Upper lobe of left lung (tissue), 4 donors: ENCODE measurements at regions not wholly inside any gene's neighbourhood (a gene's known extent, or its start where the extent isn't known, plus 50 kb on each side); places are given as distances from the start of the nearest gene placed in this dataset.

Experiments used
- POLR2AphosphoS5 ChIP-seq, 2 donors: sonication (generic); formaldehyde crosslinking; IDR thresholded peaks; one replicate each; pipeline ENCODE4 v1.5.1; 2017; ENCODE audit warnings: antibody characterized with exemption in 2 of 2
- TF ChIP-seq, protein P1 (sequence below), 6 experiments: fragments of 450-650 bp in 4 of 6; fragments of 200-600 bp in 2 of 6; sonication (generic) in 2 of 6; IDR thresholded peaks; one replicate each; pipeline ENCODE4 v1.5.1; 2016 to 2019; ENCODE audit warnings: antibody characterized with exemption in 6 of 6

DNA sequence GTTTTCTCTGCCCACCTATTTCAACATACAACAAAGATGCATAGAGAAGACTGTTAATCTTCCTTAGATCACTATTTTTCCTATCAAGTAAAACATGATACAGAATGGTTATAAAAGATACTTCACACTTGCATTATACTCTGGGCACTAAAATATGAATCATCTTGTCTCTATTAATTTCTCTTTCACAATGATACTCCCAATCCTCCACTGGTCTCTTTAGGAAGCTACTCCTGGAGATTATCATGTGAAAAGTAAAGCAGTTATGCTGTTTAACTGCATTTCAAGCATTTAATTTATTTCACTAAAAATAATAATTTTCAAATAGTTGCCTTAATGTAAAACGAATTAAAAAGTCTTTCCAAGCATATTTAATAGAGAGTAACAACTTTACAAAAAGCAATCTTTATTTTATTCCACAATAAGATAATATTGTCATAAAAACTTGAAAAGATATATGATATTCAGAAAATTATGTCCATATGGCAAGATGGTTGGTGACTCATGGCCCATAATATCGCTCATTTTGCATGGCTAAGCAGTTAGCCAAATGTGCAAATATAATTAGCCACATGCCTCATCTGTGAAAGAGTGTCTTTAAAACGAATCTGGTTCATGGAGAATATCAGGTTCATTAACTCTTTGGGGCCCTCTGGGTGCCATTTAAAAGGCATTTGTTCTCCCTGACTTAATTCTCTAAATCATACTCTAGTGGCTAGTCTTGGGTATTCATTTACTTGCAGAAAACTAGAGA is 1569.0 kb upstream of the B3GALT2 start:
- no peak for TF ChIP-seq POLR2AphosphoS5 (IDR thresholded peaks at IDR 0.05)
- TF ChIP-seq, protein P1, sequence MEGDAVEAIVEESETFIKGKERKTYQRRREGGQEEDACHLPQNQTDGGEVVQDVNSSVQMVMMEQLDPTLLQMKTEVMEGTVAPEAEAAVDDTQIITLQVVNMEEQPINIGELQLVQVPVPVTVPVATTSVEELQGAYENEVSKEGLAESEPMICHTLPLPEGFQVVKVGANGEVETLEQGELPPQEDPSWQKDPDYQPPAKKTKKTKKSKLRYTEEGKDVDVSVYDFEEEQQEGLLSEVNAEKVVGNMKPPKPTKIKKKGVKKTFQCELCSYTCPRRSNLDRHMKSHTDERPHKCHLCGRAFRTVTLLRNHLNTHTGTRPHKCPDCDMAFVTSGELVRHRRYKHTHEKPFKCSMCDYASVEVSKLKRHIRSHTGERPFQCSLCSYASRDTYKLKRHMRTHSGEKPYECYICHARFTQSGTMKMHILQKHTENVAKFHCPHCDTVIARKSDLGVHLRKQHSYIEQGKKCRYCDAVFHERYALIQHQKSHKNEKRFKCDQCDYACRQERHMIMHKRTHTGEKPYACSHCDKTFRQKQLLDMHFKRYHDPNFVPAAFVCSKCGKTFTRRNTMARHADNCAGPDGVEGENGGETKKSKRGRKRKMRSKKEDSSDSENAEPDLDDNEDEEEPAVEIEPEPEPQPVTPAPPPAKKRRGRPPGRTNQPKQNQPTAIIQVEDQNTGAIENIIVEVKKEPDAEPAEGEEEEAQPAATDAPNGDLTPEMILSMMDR (IDR thresholded peaks at IDR 0.05), result no peak
